Skeletal muscle cell (primary cell): ENCODE measurements at regions not wholly inside any gene's neighbourhood (a gene's known extent, or its start where the extent isn't known, plus 50 kb on each side); places are given as distances from the start of the nearest gene placed in this dataset.
"Not testable (repeated sequence)": the region's sequence is repeated elsewhere in the genome, so short reads cannot be mapped to it uniquely, and the experiment has no call there.

Experiments
- DNase-seq: peaks from one replicate; pipeline ENCODE4 v3.0.0-alpha.2; 2010; ENCODE audit warnings: low read depth
- H3K4me3 ChIP-seq: 2 replicates; pipeline ENCODE4 v1.5.1; 2011; ENCODE audit warnings: low read depth, mild to moderate bottlenecking, control low read depth, low read length, moderate library complexity

GRCh38 chr10:121327727-121328126, 270.5 kb downstream of the FGFR2 start:
- no peak for DNase-seq
- H3K4me3 ChIP-seq, result no peak overlapping the region

GRCh38 chr10:121329631-121330030, 268.6 kb downstream of the FGFR2 start:
- H3K4me3 ChIP-seq, DNase-seq: not testable (repeated sequence)

- no peak for DNase-seq
- H3K4me3 ChIP-seq, result no peak overlapping the region
These were observed 267.7 kb downstream of the FGFR2 start for GRCh38 chr10:121330563-121330962.

GRCh38 chr10:121332353-121332752, 265.9 kb downstream of the FGFR2 start:
- no peak for DNase-seq
- H3K4me3 ChIP-seq, result no peak overlapping the region

- DNase-seq, result no peak
- H3K4me3 ChIP-seq, result no peak overlapping the region
These were observed 265.1 kb downstream of the FGFR2 start for GRCh38 chr10:121332829-121333765.

- DNase-seq, result no peak
- no peak overlapping the region for H3K4me3 ChIP-seq
These were observed 262.8 kb downstream of the FGFR2 start for GRCh38 chr10:121335386-121335925.

- DNase-seq, result no peak
- no peak overlapping the region for H3K4me3 ChIP-seq
These were observed 260.8 kb downstream of the FGFR2 start for GRCh38 chr10:121337427-121337826.

- DNase-seq, result no peak
- H3K4me3 ChIP-seq, result no peak overlapping the region
These were observed 259.9 kb downstream of the FGFR2 start for GRCh38 chr10:121338206-121338980.

GRCh38 chr10:121339114-121339513, 259.1 kb downstream of the FGFR2 start:
- no peak for DNase-seq

GRCh38 chr10:121340271-121340831, 257.9 kb downstream of the FGFR2 start:
- H3K4me3 ChIP-seq, result no peak overlapping the region
- DNase-seq, result no peak

More at GRCh38 chr10:121339114-121339513, 259.1 kb downstream of the FGFR2 start:
- H3K4me3 ChIP-seq, result no peak overlapping the region

- H3K4me3 ChIP-seq, result no peak overlapping the region
- no peak for DNase-seq
These were observed 246.7 kb downstream of the FGFR2 start for GRCh38 chr10:121351540-121351939.

- H3K4me3 ChIP-seq, result no peak overlapping the region
- no peak for DNase-seq
These were observed 245.9 kb downstream of the FGFR2 start for GRCh38 chr10:121352231-121352855.

GRCh38 chr10:121355161-121355560, 243.1 kb downstream of the FGFR2 start:
- H3K4me3 ChIP-seq, result no peak overlapping the region
- no peak for DNase-seq

- no peak for DNase-seq
- H3K4me3 ChIP-seq, result no peak overlapping the region
These were observed 242.1 kb downstream of the FGFR2 start for GRCh38 chr10:121356183-121356582.

GRCh38 chr10:121357401-121357800, 240.8 kb downstream of the FGFR2 start:
- no peak for DNase-seq
- H3K4me3 ChIP-seq, result no peak overlapping the region

- H3K4me3 ChIP-seq, result no peak overlapping the region
- no peak for DNase-seq
These were observed 236.2 kb downstream of the FGFR2 start for GRCh38 chr10:121362026-121362425.

GRCh38 chr10:121365566-121365965, 232.7 kb downstream of the FGFR2 start:
- DNase-seq, result no peak
- no peak overlapping the region for H3K4me3 ChIP-seq

- no peak overlapping the region for H3K4me3 ChIP-seq
- no peak for DNase-seq
These were observed 229.8 kb downstream of the FGFR2 start for GRCh38 chr10:121368347-121369025.

GRCh38 chr10:121369616-121370015, 228.6 kb downstream of the FGFR2 start:
- H3K4me3 ChIP-seq, result no peak overlapping the region
- DNase-seq, result no peak
